ENCODE measurements at regions not wholly inside any gene's neighbourhood (a gene's known extent, or its start where the extent isn't known, plus 50 kb on each side); places are given as distances from the start of the nearest gene placed in this dataset.
A peak's percentile ranks its signal among the peaks of the same experiment; 100 is the strongest.

DNA sequence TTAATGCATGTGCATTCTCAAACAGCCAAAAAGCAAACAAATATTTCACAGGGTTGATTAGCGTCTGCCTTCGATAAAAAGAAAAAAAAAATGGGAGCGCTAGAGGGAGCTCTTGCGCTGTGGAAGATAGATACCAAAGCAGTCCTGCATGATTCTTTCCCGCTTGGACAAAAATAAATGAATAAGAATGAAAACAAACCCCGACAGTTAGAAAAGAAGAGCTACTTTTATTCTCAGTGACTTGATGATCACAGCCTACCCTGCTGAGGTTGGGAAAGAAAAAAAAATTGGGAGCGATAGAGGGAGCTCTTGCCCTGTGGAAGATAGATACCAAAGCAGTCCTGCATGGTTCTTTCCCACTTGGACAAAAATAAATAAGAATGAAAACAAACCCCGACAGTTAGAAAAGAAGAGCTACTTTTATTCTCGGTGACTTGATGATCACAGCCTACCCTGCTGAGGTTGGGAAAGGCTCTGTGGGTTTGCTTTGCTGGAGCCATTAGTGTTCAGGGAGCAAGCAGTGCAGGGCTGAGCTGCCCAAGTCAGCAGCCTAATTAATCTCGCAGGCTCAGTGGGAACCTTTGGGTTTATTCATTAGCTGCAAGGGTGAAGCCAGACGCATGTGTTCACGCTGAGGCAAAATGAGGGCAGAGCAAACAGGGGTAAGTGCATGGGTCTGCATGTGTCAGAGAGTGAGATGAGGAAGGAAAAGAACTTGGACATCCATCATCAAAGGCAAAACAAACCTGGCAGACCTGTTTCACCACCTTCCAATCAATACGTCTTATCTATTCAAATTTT is 249.3 kb upstream of the PRKX start:
- no peaks in the 10 kb centered on the region for H3K79me2 ChIP-seq (replicated peaks; ENCODE audit: insufficient read depth, low read length)
- H3K4me3 ChIP-seq (ENCODE audit: low read length): peak overlapping the region; percentile 43
- no peaks in the 10 kb centered on the region for H3K36me3 ChIP-seq (ENCODE audit: insufficient read depth, low read length)
- H3K9me3 ChIP-seq (ENCODE audit: low read length): no peaks in the 10 kb centered on the region
- no peaks in the 10 kb centered on the region for H3K27me3 ChIP-seq (ENCODE audit: insufficient read depth, low read depth, low read length)
- no peak overlapping the region for H2AFZ ChIP-seq (ENCODE audit: low read depth, low read length)
- H3K27ac ChIP-seq (ENCODE audit: low read length): no peak overlapping the region
- H3K9ac ChIP-seq (ENCODE audit: low read length): no peak overlapping the region
- H4K20me1 ChIP-seq (ENCODE audit: insufficient read depth): no peaks in the 10 kb centered on the region
- no peak overlapping the region for H3K4me2 ChIP-seq (ENCODE audit: low read length)
- no peaks in the 10 kb centered on the region for H3K9me2 ChIP-seq (ENCODE audit: insufficient read depth, low read length)
- H3F3A ChIP-seq (ENCODE audit: insufficient read depth, low read length, poor library complexity, severe bottlenecking): no peaks in the 10 kb centered on the region
- TF ChIP-seq, protein P1, sequence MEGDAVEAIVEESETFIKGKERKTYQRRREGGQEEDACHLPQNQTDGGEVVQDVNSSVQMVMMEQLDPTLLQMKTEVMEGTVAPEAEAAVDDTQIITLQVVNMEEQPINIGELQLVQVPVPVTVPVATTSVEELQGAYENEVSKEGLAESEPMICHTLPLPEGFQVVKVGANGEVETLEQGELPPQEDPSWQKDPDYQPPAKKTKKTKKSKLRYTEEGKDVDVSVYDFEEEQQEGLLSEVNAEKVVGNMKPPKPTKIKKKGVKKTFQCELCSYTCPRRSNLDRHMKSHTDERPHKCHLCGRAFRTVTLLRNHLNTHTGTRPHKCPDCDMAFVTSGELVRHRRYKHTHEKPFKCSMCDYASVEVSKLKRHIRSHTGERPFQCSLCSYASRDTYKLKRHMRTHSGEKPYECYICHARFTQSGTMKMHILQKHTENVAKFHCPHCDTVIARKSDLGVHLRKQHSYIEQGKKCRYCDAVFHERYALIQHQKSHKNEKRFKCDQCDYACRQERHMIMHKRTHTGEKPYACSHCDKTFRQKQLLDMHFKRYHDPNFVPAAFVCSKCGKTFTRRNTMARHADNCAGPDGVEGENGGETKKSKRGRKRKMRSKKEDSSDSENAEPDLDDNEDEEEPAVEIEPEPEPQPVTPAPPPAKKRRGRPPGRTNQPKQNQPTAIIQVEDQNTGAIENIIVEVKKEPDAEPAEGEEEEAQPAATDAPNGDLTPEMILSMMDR (IDR thresholded peaks at IDR 0.05; ENCODE audit: poor library complexity, severe bottlenecking): peak; percentile 77
- no peak for TF ChIP-seq EZH2 (IDR thresholded peaks at IDR 0.05; ENCODE audit: borderline replicate concordance, insufficient read depth, low read length, poor library complexity, severe bottlenecking)
- TF ChIP-seq RAD21 (conservative IDR thresholded peaks at IDR 0.05): peak; percentile 79
- TF ChIP-seq MXI1 (conservative IDR thresholded peaks at IDR 0.05; ENCODE audit: poor library complexity, severe bottlenecking): no peak
- no peak for TF ChIP-seq POLR2AphosphoS5 (IDR thresholded peaks at IDR 0.05)
- TF ChIP-seq SMC3 (conservative IDR thresholded peaks at IDR 0.05; ENCODE audit: poor library complexity): peak; percentile 67

DNA sequence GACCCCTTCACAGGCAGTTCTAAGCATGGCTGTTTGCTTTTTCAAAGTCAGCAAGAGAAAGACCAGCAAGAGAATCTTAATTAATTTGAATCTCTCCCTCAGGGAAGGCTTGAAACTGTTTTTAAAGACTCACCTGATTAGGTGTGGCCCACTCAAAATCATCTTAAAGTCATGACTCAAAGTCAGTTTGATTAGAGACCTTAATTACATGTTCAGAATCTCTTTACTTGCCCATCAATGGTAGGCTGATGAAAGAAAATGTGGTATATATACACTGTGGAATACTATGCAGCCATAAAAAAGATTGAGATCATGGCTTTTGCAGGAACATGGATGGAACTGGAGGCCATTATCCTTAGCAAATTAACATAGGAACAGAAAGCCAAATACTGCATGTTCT is 247.5 kb upstream of the PRKX start:
- Histone ChIP-seq H4K20me1 (ENCODE audit: insufficient read depth) (no peaks in the 10 kb centered on the region), H2AFZ (ENCODE audit: low read depth, low read length) (no peak overlapping the region), H3K9ac (ENCODE audit: low read length) (no peak overlapping the region), H3K36me3 (ENCODE audit: insufficient read depth, low read length) (no peaks in the 10 kb centered on the region), H3K9me3 (ENCODE audit: low read length) (no peaks in the 10 kb centered on the region), H3K4me3 (ENCODE audit: low read length) (no peak overlapping the region), H3K79me2 (replicated peaks; ENCODE audit: insufficient read depth, low read length) (no peaks in the 10 kb centered on the region), H3K27ac (ENCODE audit: low read length) (no peak overlapping the region), H3F3A (ENCODE audit: insufficient read depth, low read length, poor library complexity, severe bottlenecking) (no peaks in the 10 kb centered on the region), H3K9me2 (ENCODE audit: insufficient read depth, low read length) (no peaks in the 10 kb centered on the region), H3K27me3 (ENCODE audit: insufficient read depth, low read depth, low read length) (no peaks in the 10 kb centered on the region), H3K4me2 (ENCODE audit: low read length) (no peak overlapping the region)
- TF ChIP-seq EZH2 (IDR thresholded peaks at IDR 0.05; ENCODE audit: borderline replicate concordance, insufficient read depth, low read length, poor library complexity, severe bottlenecking) (no peak), MXI1 (conservative IDR thresholded peaks at IDR 0.05; ENCODE audit: poor library complexity, severe bottlenecking) (no peak), RAD21 (conservative IDR thresholded peaks at IDR 0.05) (no peak), POLR2AphosphoS5 (IDR thresholded peaks at IDR 0.05) (no peak), EP300 (conservative IDR thresholded peaks at IDR 0.05; ENCODE audit: poor library complexity, severe bottlenecking) (no peak), SMC3 (conservative IDR thresholded peaks at IDR 0.05; ENCODE audit: poor library complexity) (no peak)
- TF ChIP-seq, protein P1 (IDR thresholded peaks at IDR 0.05; ENCODE audit: poor library complexity, severe bottlenecking): no peak
- TF ChIP-seq, protein P2, sequence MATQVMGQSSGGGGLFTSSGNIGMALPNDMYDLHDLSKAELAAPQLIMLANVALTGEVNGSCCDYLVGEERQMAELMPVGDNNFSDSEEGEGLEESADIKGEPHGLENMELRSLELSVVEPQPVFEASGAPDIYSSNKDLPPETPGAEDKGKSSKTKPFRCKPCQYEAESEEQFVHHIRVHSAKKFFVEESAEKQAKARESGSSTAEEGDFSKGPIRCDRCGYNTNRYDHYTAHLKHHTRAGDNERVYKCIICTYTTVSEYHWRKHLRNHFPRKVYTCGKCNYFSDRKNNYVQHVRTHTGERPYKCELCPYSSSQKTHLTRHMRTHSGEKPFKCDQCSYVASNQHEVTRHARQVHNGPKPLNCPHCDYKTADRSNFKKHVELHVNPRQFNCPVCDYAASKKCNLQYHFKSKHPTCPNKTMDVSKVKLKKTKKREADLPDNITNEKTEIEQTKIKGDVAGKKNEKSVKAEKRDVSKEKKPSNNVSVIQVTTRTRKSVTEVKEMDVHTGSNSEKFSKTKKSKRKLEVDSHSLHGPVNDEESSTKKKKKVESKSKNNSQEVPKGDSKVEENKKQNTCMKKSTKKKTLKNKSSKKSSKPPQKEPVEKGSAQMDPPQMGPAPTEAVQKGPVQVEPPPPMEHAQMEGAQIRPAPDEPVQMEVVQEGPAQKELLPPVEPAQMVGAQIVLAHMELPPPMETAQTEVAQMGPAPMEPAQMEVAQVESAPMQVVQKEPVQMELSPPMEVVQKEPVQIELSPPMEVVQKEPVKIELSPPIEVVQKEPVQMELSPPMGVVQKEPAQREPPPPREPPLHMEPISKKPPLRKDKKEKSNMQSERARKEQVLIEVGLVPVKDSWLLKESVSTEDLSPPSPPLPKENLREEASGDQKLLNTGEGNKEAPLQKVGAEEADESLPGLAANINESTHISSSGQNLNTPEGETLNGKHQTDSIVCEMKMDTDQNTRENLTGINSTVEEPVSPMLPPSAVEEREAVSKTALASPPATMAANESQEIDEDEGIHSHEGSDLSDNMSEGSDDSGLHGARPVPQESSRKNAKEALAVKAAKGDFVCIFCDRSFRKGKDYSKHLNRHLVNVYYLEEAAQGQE (IDR thresholded peaks at IDR 0.05; ENCODE audit: borderline replicate concordance): no peak

All from neural cell (in vitro differentiated cells).